ENCODE measurements at regions not wholly inside any gene's neighbourhood (a gene's known extent, or its start where the extent isn't known, plus 50 kb on each side); places are given as distances from the start of the nearest gene placed in this dataset.
"Not testable (repeated sequence)": the region's sequence is repeated elsewhere in the genome, so short reads cannot be mapped to it uniquely, and the experiment has no call there.

GRCh38 chr10:78604286-78604685 is 464.5 kb upstream of the ZMIZ1 start:
- no peak overlapping the region for H3K4me3 ChIP-seq
- peaks cover 0 to 8% of the 10 kb centered on the region in 2 donors for H3K9me3 ChIP-seq
- DNase-seq (no peak), ATAC-seq (no peak)
- no peaks in the 10 kb centered on the region for H3K36me3 ChIP-seq
- intact Hi-C loops (cut with DNase I), result no loop called here
- TF ChIP-seq CTCF (IDR thresholded peaks at IDR 0.05), result no peak
- no peaks in the 10 kb centered on the region for H3K27me3 ChIP-seq
- no peaks in the 10 kb centered on the region for H3K4me1 ChIP-seq
- no peak overlapping the region for H3K27ac ChIP-seq

GRCh38 chr10:78604721-78605120 is 464.0 kb upstream of the ZMIZ1 start:
- Histone ChIP-seq H3K4me1 (no peaks in the 10 kb centered on the region), H3K4me3 (no peak overlapping the region), H3K36me3 (no peaks in the 10 kb centered on the region), H3K27ac (no peak overlapping the region), H3K27me3 (no peaks in the 10 kb centered on the region), H3K9me3 (peaks cover 0 to 12% of the 10 kb centered on the region in 2 donors)
- no peak for ATAC-seq
- intact Hi-C loops (cut with DNase I), result no loop called here
- DNase-seq, result no peak
- TF ChIP-seq CTCF (IDR thresholded peaks at IDR 0.05), result no peak

GRCh38 chr10:78605800-78606350 is 462.9 kb upstream of the ZMIZ1 start:
- DNase-seq (no peak), ATAC-seq (no peak)
- no peaks in the 10 kb centered on the region for H3K36me3 ChIP-seq
- intact Hi-C loops (cut with DNase I), result no loop called here
- H3K4me1 ChIP-seq, result no peaks in the 10 kb centered on the region
- no peak overlapping the region for H3K4me3 ChIP-seq
- H3K27ac ChIP-seq, result no peak overlapping the region
- peaks cover 0 to 13% of the 10 kb centered on the region in 2 donors for H3K9me3 ChIP-seq
- no peak for TF ChIP-seq CTCF (IDR thresholded peaks at IDR 0.05)
- no peaks in the 10 kb centered on the region for H3K27me3 ChIP-seq

- intact Hi-C loops (cut with DNase I), result not testable (repeated sequence)
Measured at GRCh38 chr10:78606766-78607165, 462.0 kb upstream of the ZMIZ1 start.

GRCh38 chr10:78609976-78610375 is 458.8 kb upstream of the ZMIZ1 start:
- ATAC-seq, result no peak
- no peak for TF ChIP-seq CTCF (IDR thresholded peaks at IDR 0.05)

More at GRCh38 chr10:78606766-78607165, 462.0 kb upstream of the ZMIZ1 start:
- H3K27me3 ChIP-seq, H3K4me3 ChIP-seq, ATAC-seq, H3K4me1 ChIP-seq, H3K36me3 ChIP-seq, DNase-seq, H3K27ac ChIP-seq: not testable (repeated sequence)
- peaks cover 0 to 13% of the 10 kb centered on the region in 2 donors for H3K9me3 ChIP-seq

GRCh38 chr10:78613132-78613531 is 455.6 kb upstream of the ZMIZ1 start:
- no peak for TF ChIP-seq CTCF (IDR thresholded peaks at IDR 0.05)

More at GRCh38 chr10:78609976-78610375, 458.8 kb upstream of the ZMIZ1 start:
- DNase-seq, result no peak
- Histone ChIP-seq H3K4me3 (no peak overlapping the region), H3K9me3 (peaks cover 0 to 13% of the 10 kb centered on the region in 2 donors), H3K36me3 (no peaks in the 10 kb centered on the region), H3K27ac (no peak overlapping the region), H3K27me3 (no peaks in the 10 kb centered on the region), H3K4me1 (no peaks in the 10 kb centered on the region)
- intact Hi-C loops (cut with DNase I), result no loop called here

More at GRCh38 chr10:78613132-78613531, 455.6 kb upstream of the ZMIZ1 start:
- no peak overlapping the region for H3K4me3 ChIP-seq
- ATAC-seq (no peak), DNase-seq (no peak)
- peaks cover 0 to 13% of the 10 kb centered on the region in 2 donors for H3K9me3 ChIP-seq
- no peaks in the 10 kb centered on the region for H3K4me1 ChIP-seq
- no peaks in the 10 kb centered on the region for H3K36me3 ChIP-seq
- no peaks in the 10 kb centered on the region for H3K27me3 ChIP-seq
- intact Hi-C loops (cut with DNase I), result no loop called here
- H3K27ac ChIP-seq, result no peak overlapping the region

Measured in left lung (tissue), 4 donors.